HEK293 (cell line): ENCODE measurements at regions not wholly inside any gene's neighbourhood (a gene's known extent, or its start where the extent isn't known, plus 50 kb on each side); places are given as distances from the start of the nearest gene placed in this dataset.

Experiments used
- REST ChIP-seq: fragments of 450-650 bp; formaldehyde crosslinking; IDR thresholded peaks from 2 replicates; pipeline ENCODE4 v1.5.1; 2016; ENCODE audit warnings: missing biosample characterization, missing genetic modification characterization
- ZBTB26 ChIP-seq: fragments of 450-650 bp; formaldehyde crosslinking; optimal IDR thresholded peaks from 2 replicates; pipeline ENCODE3; 2016; ENCODE audit warnings: missing biosample characterization, mild to moderate bottlenecking, missing genetic modification characterization
- ZBTB44 ChIP-seq: fragments of 450-650 bp; IDR thresholded peaks from 2 replicates; pipeline ENCODE4 v1.5.1; 2018; ENCODE audit warnings: missing biosample characterization, mild to moderate bottlenecking, missing genetic modification characterization
- ZNF544 ChIP-seq: fragments of 450-650 bp; formaldehyde crosslinking; IDR thresholded peaks from 2 replicates; pipeline ENCODE4 v1.5.0; 2017; ENCODE audit warnings: missing biosample characterization, missing genetic modification characterization
- TF ChIP-seq, protein P1 (sequence below): fragments of 450-650 bp; formaldehyde crosslinking; IDR thresholded peaks from 2 replicates; pipeline ENCODE4 v1.5.1; 2016; ENCODE audit warnings: missing biosample characterization, missing genetic modification characterization

GRCh38 chr15:62610265-62610869 is 432.2 kb upstream of the TPM1 start:
- TF ChIP-seq, protein P1, sequence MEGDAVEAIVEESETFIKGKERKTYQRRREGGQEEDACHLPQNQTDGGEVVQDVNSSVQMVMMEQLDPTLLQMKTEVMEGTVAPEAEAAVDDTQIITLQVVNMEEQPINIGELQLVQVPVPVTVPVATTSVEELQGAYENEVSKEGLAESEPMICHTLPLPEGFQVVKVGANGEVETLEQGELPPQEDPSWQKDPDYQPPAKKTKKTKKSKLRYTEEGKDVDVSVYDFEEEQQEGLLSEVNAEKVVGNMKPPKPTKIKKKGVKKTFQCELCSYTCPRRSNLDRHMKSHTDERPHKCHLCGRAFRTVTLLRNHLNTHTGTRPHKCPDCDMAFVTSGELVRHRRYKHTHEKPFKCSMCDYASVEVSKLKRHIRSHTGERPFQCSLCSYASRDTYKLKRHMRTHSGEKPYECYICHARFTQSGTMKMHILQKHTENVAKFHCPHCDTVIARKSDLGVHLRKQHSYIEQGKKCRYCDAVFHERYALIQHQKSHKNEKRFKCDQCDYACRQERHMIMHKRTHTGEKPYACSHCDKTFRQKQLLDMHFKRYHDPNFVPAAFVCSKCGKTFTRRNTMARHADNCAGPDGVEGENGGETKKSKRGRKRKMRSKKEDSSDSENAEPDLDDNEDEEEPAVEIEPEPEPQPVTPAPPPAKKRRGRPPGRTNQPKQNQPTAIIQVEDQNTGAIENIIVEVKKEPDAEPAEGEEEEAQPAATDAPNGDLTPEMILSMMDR = no peak
- TF ChIP-seq ZNF544 (tag by site-specific recombination) (no peak), ZBTB26 (tag by site-specific recombination) (no peak), ZBTB44 (tag by site-specific recombination) (no peak), REST (tag by site-specific recombination) (no peak)
